ENCODE measurements at regions not wholly inside any gene's neighbourhood (a gene's known extent, or its start where the extent isn't known, plus 50 kb on each side); places are given as distances from the start of the nearest gene placed in this dataset.

DNA sequence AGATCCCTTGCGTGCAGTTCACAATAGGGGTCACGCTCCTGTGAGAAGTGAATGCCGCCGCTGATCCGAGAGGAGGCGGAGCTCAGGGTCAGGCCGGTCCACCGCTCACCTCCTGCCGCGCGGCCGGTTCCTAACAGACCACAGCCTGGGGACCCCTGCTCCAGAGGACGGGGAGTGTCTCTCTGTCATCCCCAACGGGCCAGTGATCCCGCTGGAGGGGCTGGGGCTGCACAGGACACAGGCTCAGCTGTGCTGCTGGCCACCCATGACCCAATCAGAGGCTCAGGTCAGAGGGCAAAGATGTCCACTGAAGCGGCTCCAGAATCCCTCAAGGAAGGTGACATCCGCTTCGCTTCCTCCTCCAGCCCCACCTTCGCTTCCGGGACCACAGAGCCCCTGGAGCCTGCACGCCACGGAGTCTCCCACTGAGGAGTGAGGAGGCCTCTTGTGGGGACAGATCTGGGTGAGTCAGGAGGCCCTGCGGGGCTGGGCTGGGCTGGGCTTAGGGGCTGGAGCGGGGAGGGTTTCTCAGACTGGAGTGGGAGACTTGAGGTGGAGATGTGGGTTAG, 115.4 kb downstream of the METRNL start:
- TF ChIP-seq RFX5 (IDR thresholded peaks at IDR 0.05; ENCODE audit: low read depth, low read length) (no peak), POLR2A (IDR thresholded peaks at IDR 0.05; ENCODE audit: low read depth, low read length) (no peak), POLR2AphosphoS5 (IDR thresholded peaks at IDR 0.05; ENCODE audit: low read length) (no peak), TCF12 (IDR thresholded peaks at IDR 0.05; ENCODE audit: low read depth, low read length) (no peak)
- TF ChIP-seq, protein P1, sequence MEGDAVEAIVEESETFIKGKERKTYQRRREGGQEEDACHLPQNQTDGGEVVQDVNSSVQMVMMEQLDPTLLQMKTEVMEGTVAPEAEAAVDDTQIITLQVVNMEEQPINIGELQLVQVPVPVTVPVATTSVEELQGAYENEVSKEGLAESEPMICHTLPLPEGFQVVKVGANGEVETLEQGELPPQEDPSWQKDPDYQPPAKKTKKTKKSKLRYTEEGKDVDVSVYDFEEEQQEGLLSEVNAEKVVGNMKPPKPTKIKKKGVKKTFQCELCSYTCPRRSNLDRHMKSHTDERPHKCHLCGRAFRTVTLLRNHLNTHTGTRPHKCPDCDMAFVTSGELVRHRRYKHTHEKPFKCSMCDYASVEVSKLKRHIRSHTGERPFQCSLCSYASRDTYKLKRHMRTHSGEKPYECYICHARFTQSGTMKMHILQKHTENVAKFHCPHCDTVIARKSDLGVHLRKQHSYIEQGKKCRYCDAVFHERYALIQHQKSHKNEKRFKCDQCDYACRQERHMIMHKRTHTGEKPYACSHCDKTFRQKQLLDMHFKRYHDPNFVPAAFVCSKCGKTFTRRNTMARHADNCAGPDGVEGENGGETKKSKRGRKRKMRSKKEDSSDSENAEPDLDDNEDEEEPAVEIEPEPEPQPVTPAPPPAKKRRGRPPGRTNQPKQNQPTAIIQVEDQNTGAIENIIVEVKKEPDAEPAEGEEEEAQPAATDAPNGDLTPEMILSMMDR (IDR thresholded peaks at IDR 0.05 in 2 of 3, conservative IDR thresholded peaks at IDR 0.05 in 1 of 3; ENCODE audit: control insufficient read depth in 2 of 3, extremely low read depth in 1 of 3, insufficient read depth in 1 of 3, low read depth in 3 of 3, low read length in 3 of 3), result no peak

All from GM12878 (cell line).